DOHH2 (cell line): ENCODE measurements at regions not wholly inside any gene's neighbourhood (a gene's known extent, or its start where the extent isn't known, plus 50 kb on each side); places are given as distances from the start of the nearest gene placed in this dataset.

Experiments
- H3F3A ChIP-seq: fragments of 200-600 bp; sonication (generic), shearing (Covaris generic); 2 replicates; pipeline ENCODE4 v1.6.0; 2016; ENCODE audit warnings: antibody characterized with exemption, mild to moderate bottlenecking; ENCODE audit not compliant: control insufficient read depth, insufficient read depth
- H3K27ac ChIP-seq: fragments of 200-600 bp; sonication (generic); 2 replicates; pipeline ENCODE4 v1.5.1; 2014; ENCODE audit warnings: low read depth, mild to moderate bottlenecking, low read length, moderate library complexity
- H3K27me3 ChIP-seq: fragments of 200-600 bp; sonication (generic); 2 replicates; pipeline ENCODE4 v1.6.1; 2014; ENCODE audit warnings: mild to moderate bottlenecking, low read length, mixed read lengths; ENCODE audit not compliant: control insufficient read depth
- H3K36me3 ChIP-seq: fragments of 200-600 bp; sonication (generic); 2 replicates; pipeline ENCODE4 v1.6.1; 2014; ENCODE audit warnings: mild to moderate bottlenecking, low read length, moderate library complexity, mixed read lengths; ENCODE audit not compliant: control insufficient read depth
- H3K4me1 ChIP-seq: fragments of 200-600 bp; sonication (generic); 2 replicates; pipeline ENCODE4 v1.6.1; 2014; ENCODE audit warnings: mild to moderate bottlenecking, low read length, mixed read lengths; ENCODE audit not compliant: control insufficient read depth
- H3K4me2 ChIP-seq: fragments of 200-600 bp; sonication (generic); 2 replicates; pipeline ENCODE4 v1.6.0; 2014; ENCODE audit warnings: mild to moderate bottlenecking, low read length, moderate library complexity
- H3K4me3 ChIP-seq: fragments of 200-600 bp; sonication (generic); 2 replicates; pipeline ENCODE4 v1.5.1; 2014; ENCODE audit warnings: mild to moderate bottlenecking, low read length, mixed read lengths
- H3K79me2 ChIP-seq: fragments of 200-600 bp; sonication (generic); 2 replicates; pipeline ENCODE4 v1.6.1; 2014; ENCODE audit warnings: mild to moderate bottlenecking, low read length, mixed read lengths; ENCODE audit not compliant: control insufficient read depth
- H3K9me2 ChIP-seq: fragments of 200-600 bp; sonication (generic); replicated peaks from 2 replicates; pipeline ENCODE4 v1.6.1; 2014; ENCODE audit warnings: mild to moderate bottlenecking, low read length, mixed read lengths; ENCODE audit not compliant: control insufficient read depth
- H3K9me3 ChIP-seq: fragments of 200-600 bp; sonication (generic); 2 replicates; pipeline ENCODE4 v1.6.1; 2014; ENCODE audit warnings: antibody characterized with exemption, low read length, mixed read lengths; ENCODE audit not compliant: control insufficient read depth, insufficient read depth
- H4K20me1 ChIP-seq: fragments of 200-600 bp; sonication (generic); 2 replicates; pipeline ENCODE4 v1.6.0; 2014; ENCODE audit warnings: low read depth, mild to moderate bottlenecking, antibody characterized with exemption, low read length, moderate library complexity; ENCODE audit not compliant: control insufficient read depth, insufficient read depth
- EZH2phosphoT487 ChIP-seq: fragments of 200-600 bp; sonication (generic); IDR thresholded peaks from 2 replicates; pipeline ENCODE4 v1.6.1; 2017; ENCODE audit warnings: borderline replicate concordance, mild to moderate bottlenecking, antibody characterized with exemption, low read length, moderate library complexity, mixed read lengths
- TF ChIP-seq, protein P1 (sequence below): fragments of 200-600 bp; sonication (generic); IDR thresholded peaks from one replicate; pipeline ENCODE4 v1.5.1; 2014; ENCODE audit warnings: antibody characterized with exemption, mild to moderate bottlenecking, low read depth, low read length; ENCODE audit not compliant: poor library complexity, severe bottlenecking

GRCh38 chr2:16251511-16252225 is 311.3 kb downstream of the MYCN start:
- H3F3A ChIP-seq = no peaks in the 10 kb centered on the region
- H3K27ac ChIP-seq = no peak overlapping the region
- H3K4me1 ChIP-seq = no peaks in the 10 kb centered on the region
- H3K79me2 ChIP-seq = no peaks in the 10 kb centered on the region
- H3K9me3 ChIP-seq = no peaks in the 10 kb centered on the region
- no peaks in the 10 kb centered on the region for H3K36me3 ChIP-seq
- H3K27me3 ChIP-seq = no peaks in the 10 kb centered on the region
- no peaks in the 10 kb centered on the region for H4K20me1 ChIP-seq
- no peaks in the 10 kb centered on the region for H3K9me2 ChIP-seq
- TF ChIP-seq EZH2phosphoT487 = no peak
- TF ChIP-seq, protein P1, sequence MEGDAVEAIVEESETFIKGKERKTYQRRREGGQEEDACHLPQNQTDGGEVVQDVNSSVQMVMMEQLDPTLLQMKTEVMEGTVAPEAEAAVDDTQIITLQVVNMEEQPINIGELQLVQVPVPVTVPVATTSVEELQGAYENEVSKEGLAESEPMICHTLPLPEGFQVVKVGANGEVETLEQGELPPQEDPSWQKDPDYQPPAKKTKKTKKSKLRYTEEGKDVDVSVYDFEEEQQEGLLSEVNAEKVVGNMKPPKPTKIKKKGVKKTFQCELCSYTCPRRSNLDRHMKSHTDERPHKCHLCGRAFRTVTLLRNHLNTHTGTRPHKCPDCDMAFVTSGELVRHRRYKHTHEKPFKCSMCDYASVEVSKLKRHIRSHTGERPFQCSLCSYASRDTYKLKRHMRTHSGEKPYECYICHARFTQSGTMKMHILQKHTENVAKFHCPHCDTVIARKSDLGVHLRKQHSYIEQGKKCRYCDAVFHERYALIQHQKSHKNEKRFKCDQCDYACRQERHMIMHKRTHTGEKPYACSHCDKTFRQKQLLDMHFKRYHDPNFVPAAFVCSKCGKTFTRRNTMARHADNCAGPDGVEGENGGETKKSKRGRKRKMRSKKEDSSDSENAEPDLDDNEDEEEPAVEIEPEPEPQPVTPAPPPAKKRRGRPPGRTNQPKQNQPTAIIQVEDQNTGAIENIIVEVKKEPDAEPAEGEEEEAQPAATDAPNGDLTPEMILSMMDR = no peak
- H3K4me2 ChIP-seq = no peak overlapping the region
- H3K4me3 ChIP-seq = no peak overlapping the region

- Histone ChIP-seq H3K4me2 (no peak overlapping the region), H3K9me2 (no peaks in the 10 kb centered on the region), H3K36me3 (no peaks in the 10 kb centered on the region), H3K9me3 (no peaks in the 10 kb centered on the region), H3K27ac (no peak overlapping the region), H3K4me3 (no peak overlapping the region), H3K4me1 (no peaks in the 10 kb centered on the region), H3K27me3 (no peaks in the 10 kb centered on the region), H3K79me2 (no peaks in the 10 kb centered on the region), H3F3A (no peaks in the 10 kb centered on the region), H4K20me1 (no peaks in the 10 kb centered on the region)
- no peak for TF ChIP-seq EZH2phosphoT487
- TF ChIP-seq, protein P1 = no peak
Measured at GRCh38 chr2:16250886-16251285, 310.5 kb downstream of the MYCN start.

DNA sequence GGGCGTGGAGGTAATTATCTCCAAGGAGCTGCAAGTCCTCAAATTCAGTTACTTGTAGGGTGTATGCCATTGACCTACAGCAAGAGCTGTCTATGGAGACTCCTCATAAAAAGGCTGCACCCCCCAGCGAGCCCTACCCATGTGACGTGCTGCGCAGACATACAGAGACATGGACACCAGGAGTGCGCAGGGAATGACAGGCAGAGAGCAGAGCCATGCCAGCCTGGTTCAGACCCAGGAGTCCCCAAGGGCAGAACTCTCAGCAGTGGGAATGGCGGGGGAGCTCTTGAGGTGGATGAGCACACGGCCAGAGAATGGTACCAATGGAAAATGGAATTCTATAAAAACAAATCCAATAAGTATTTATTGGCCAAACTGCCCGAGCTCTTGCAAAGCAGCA is 310.1 kb downstream of the MYCN start:
- H3K4me3 ChIP-seq = no peak overlapping the region
- H3K79me2 ChIP-seq = no peaks in the 10 kb centered on the region
- H3K36me3 ChIP-seq = no peaks in the 10 kb centered on the region
- H3K4me1 ChIP-seq = no peaks in the 10 kb centered on the region
- no peaks in the 10 kb centered on the region for H3K9me3 ChIP-seq
- TF ChIP-seq EZH2phosphoT487 = no peak
- TF ChIP-seq, protein P1 = no peak
- no peaks in the 10 kb centered on the region for H3K9me2 ChIP-seq
- H3F3A ChIP-seq = no peaks in the 10 kb centered on the region
- H4K20me1 ChIP-seq = no peaks in the 10 kb centered on the region
- H3K27ac ChIP-seq = no peak overlapping the region
- no peaks in the 10 kb centered on the region for H3K27me3 ChIP-seq
- H3K4me2 ChIP-seq = no peak overlapping the region
